ENCODE measurements at regions not wholly inside any gene's neighbourhood (a gene's known extent, or its start where the extent isn't known, plus 50 kb on each side); places are given as distances from the start of the nearest gene placed in this dataset.

- no peak for TF ChIP-seq CTCF (IDR thresholded peaks at IDR 0.05; ENCODE audit: low read length, missing control alignments)
- H3K4me3 ChIP-seq (replicated peaks; ENCODE audit: low read depth, low read length): no peak overlapping the region
- no peak for DNase-seq (ENCODE audit: low read depth)
Measured at GRCh38 chr10:3245395-3245794, 72.8 kb upstream of the PITRM1 start.

- no peak for DNase-seq (ENCODE audit: low read depth)
- no peak for TF ChIP-seq CTCF (IDR thresholded peaks at IDR 0.05; ENCODE audit: low read length, missing control alignments)
- H3K4me3 ChIP-seq (replicated peaks; ENCODE audit: low read depth, low read length): no peak overlapping the region
Measured at GRCh38 chr10:3241967-3242650, 69.5 kb upstream of the PITRM1 start.

GRCh38 chr10:3241274-3241921 is 68.8 kb upstream of the PITRM1 start:
- H3K4me3 ChIP-seq (replicated peaks; ENCODE audit: low read depth, low read length): no peak overlapping the region
- no peak for DNase-seq (ENCODE audit: low read depth)
- TF ChIP-seq CTCF (IDR thresholded peaks at IDR 0.05; ENCODE audit: low read length, missing control alignments): no peak

GRCh38 chr10:3239920-3240894 is 67.6 kb upstream of the PITRM1 start:
- no peak for TF ChIP-seq CTCF (IDR thresholded peaks at IDR 0.05; ENCODE audit: low read length, missing control alignments)
- DNase-seq (ENCODE audit: low read depth): no peak

GRCh38 chr10:3239066-3239919 is 66.7 kb upstream of the PITRM1 start:
- no peak overlapping the region for H3K4me3 ChIP-seq (replicated peaks; ENCODE audit: low read depth, low read length)
- peak; percentile 93 for TF ChIP-seq CTCF (IDR thresholded peaks at IDR 0.05; ENCODE audit: low read length, missing control alignments)
- peak; percentile 84 for DNase-seq (ENCODE audit: low read depth)

More at GRCh38 chr10:3239920-3240894, 67.6 kb upstream of the PITRM1 start:
- H3K4me3 ChIP-seq (replicated peaks; ENCODE audit: low read depth, low read length): no peak overlapping the region
